ENCODE measurements at regions not wholly inside any gene's neighbourhood (a gene's known extent, or its start where the extent isn't known, plus 50 kb on each side); places are given as distances from the start of the nearest gene placed in this dataset.

- ChIA-PET CTCF (no interaction called here), POLR2A (interaction anchor here (1.0 to 1.1 kb wide), 2 partner anchors 33 to 140 kb away, joined by 3 read pairs; no protein-coding TSS in a partner anchor)
- H3K27me3 Mint-ChIP-seq (ENCODE audit: insufficient read depth, unreplicated experiment): no peaks in the 10 kb centered on the region
- DNase-seq (ENCODE audit: unreplicated experiment): no peak
- intact Hi-C loops (cut with micrococcal nuclease): no loop called here
- no peaks in the 10 kb centered on the region for H3K36me3 Mint-ChIP-seq (ENCODE audit: insufficient read depth, unreplicated experiment)
- peaks cover 10% of the 10 kb centered on the region for H3K4me1 Mint-ChIP-seq (ENCODE audit: insufficient read depth, unreplicated experiment)
- no peak overlapping the region for H3K4me3 Mint-ChIP-seq (ENCODE audit: unreplicated experiment)
- TF ChIP-seq CTCF (IDR thresholded peaks at IDR 0.05; ENCODE audit: unreplicated experiment): no peak
- no peak overlapping the region for H3K27ac Mint-ChIP-seq (ENCODE audit: low read depth, unreplicated experiment)
- BruUV-seq (replicated peaks): no TSS peak
- no peaks in the 10 kb centered on the region for H3K9me3 Mint-ChIP-seq (ENCODE audit: unreplicated experiment)
Observed at GRCh38 chr9:89743216-89743572, 138.4 kb downstream of the GADD45G start.

- no peak for DNase-seq (ENCODE audit: unreplicated experiment)
- ChIA-PET CTCF (interaction anchor here (0.6 kb wide), 1 partner anchor 107 kb away, joined by 3 read pairs; no protein-coding TSS in a partner anchor), POLR2A (interaction anchor here (0.8 to 1.1 kb wide), 3 partner anchors 12 to 141 kb away, joined by 3 read pairs; no protein-coding TSS in a partner anchor)
- BruUV-seq (replicated peaks): no TSS peak
- H3K9me3 Mint-ChIP-seq (ENCODE audit: unreplicated experiment): no peaks in the 10 kb centered on the region
- H3K4me3 Mint-ChIP-seq (ENCODE audit: unreplicated experiment): no peak overlapping the region
- no peaks in the 10 kb centered on the region for H3K36me3 Mint-ChIP-seq (ENCODE audit: insufficient read depth, unreplicated experiment)
- TF ChIP-seq CTCF (IDR thresholded peaks at IDR 0.05; ENCODE audit: unreplicated experiment): no peak
- intact Hi-C loops (cut with micrococcal nuclease): no loop called here
- H3K4me1 Mint-ChIP-seq (ENCODE audit: insufficient read depth, unreplicated experiment): peaks cover 5% of the 10 kb centered on the region
- no peak overlapping the region for H3K27ac Mint-ChIP-seq (ENCODE audit: low read depth, unreplicated experiment)
- no peaks in the 10 kb centered on the region for H3K27me3 Mint-ChIP-seq (ENCODE audit: insufficient read depth, unreplicated experiment)
Observed at GRCh38 chr9:89743573-89744254, 138.9 kb downstream of the GADD45G start.

GRCh38 chr9:89744255-89744648 is 139.4 kb downstream of the GADD45G start:
- no peak for TF ChIP-seq CTCF (IDR thresholded peaks at IDR 0.05; ENCODE audit: unreplicated experiment)
- Mint-ChIP-seq H3K4me3 (ENCODE audit: unreplicated experiment) (no peak overlapping the region), H3K36me3 (ENCODE audit: insufficient read depth, unreplicated experiment) (no peaks in the 10 kb centered on the region), H3K27ac (ENCODE audit: low read depth, unreplicated experiment) (no peak overlapping the region), H3K9me3 (ENCODE audit: unreplicated experiment) (no peaks in the 10 kb centered on the region), H3K4me1 (ENCODE audit: insufficient read depth, unreplicated experiment) (peaks cover 5% of the 10 kb centered on the region), H3K27me3 (ENCODE audit: insufficient read depth, unreplicated experiment) (no peaks in the 10 kb centered on the region)
- BruUV-seq (replicated peaks): no TSS peak
- ChIA-PET CTCF (interaction anchor here (0.6 kb wide), 1 partner anchor 106 kb away, joined by 3 read pairs; no protein-coding TSS in a partner anchor), POLR2A (interaction anchor here (0.8 to 1.1 kb wide), 3 partner anchors 12 to 141 kb away, joined by 3 read pairs; no protein-coding TSS in a partner anchor)
- DNase-seq (ENCODE audit: unreplicated experiment): no peak
- intact Hi-C loops (cut with micrococcal nuclease): no loop called here

- no peaks in the 10 kb centered on the region for H3K9me3 Mint-ChIP-seq (ENCODE audit: unreplicated experiment)
- POLR2A ChIA-PET: interaction anchor here (0.8 kb wide), 1 partner anchor 13 kb away, joined by 3 read pairs; no protein-coding TSS in a partner anchor
- BruUV-seq (replicated peaks): no TSS peak
- H3K27me3 Mint-ChIP-seq (ENCODE audit: insufficient read depth, unreplicated experiment): no peaks in the 10 kb centered on the region
- H3K4me1 Mint-ChIP-seq (ENCODE audit: insufficient read depth, unreplicated experiment): peaks cover 5% of the 10 kb centered on the region
- peak; percentile 24 for DNase-seq (ENCODE audit: unreplicated experiment)
- no peak overlapping the region for H3K4me3 Mint-ChIP-seq (ENCODE audit: unreplicated experiment)
- no peak for TF ChIP-seq CTCF (IDR thresholded peaks at IDR 0.05; ENCODE audit: unreplicated experiment)
- intact Hi-C loops (cut with micrococcal nuclease): no loop called here
- no peaks in the 10 kb centered on the region for H3K36me3 Mint-ChIP-seq (ENCODE audit: insufficient read depth, unreplicated experiment)
- CTCF ChIA-PET: no interaction called here
- H3K27ac Mint-ChIP-seq (ENCODE audit: low read depth, unreplicated experiment): no peak overlapping the region
Observed at GRCh38 chr9:89744730-89745129, 139.9 kb downstream of the GADD45G start.

Data from MCF 10A (cell line).